ENCODE measurements at regions not wholly inside any gene's neighbourhood (a gene's known extent, or its start where the extent isn't known, plus 50 kb on each side); places are given as distances from the start of the nearest gene placed in this dataset.

GRCh38 chr1:38474738-38475623 lies 384.6 kb downstream of the RRAGC start:
- Histone ChIP-seq H3K27me3 (peaks cover 0 to 63% (median 10%) of the 10 kb centered on the region in 4 donors), H3K4me3 (no peak overlapping the region), H3K27ac (replicated peaks in 1 of 4) (no peak overlapping the region), H3K36me3 (no peaks in the 10 kb centered on the region), H3K9me3 (no peaks in the 10 kb centered on the region), H3K4me1 (peaks cover 4 to 13% (median 8%) of the 10 kb centered on the region in 4 donors)
- intact Hi-C loops (cut with DNase I): no loop called here
- no peak for DNase-seq (ENCODE audit: extremely low spot score)
- WGBS: 77% methylated on average over 18 of the region's 18 CpGs
- TF ChIP-seq, protein P1, sequence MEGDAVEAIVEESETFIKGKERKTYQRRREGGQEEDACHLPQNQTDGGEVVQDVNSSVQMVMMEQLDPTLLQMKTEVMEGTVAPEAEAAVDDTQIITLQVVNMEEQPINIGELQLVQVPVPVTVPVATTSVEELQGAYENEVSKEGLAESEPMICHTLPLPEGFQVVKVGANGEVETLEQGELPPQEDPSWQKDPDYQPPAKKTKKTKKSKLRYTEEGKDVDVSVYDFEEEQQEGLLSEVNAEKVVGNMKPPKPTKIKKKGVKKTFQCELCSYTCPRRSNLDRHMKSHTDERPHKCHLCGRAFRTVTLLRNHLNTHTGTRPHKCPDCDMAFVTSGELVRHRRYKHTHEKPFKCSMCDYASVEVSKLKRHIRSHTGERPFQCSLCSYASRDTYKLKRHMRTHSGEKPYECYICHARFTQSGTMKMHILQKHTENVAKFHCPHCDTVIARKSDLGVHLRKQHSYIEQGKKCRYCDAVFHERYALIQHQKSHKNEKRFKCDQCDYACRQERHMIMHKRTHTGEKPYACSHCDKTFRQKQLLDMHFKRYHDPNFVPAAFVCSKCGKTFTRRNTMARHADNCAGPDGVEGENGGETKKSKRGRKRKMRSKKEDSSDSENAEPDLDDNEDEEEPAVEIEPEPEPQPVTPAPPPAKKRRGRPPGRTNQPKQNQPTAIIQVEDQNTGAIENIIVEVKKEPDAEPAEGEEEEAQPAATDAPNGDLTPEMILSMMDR (IDR thresholded peaks at IDR 0.05): no peak
- TF ChIP-seq POLR2A (IDR thresholded peaks at IDR 0.05; ENCODE audit: low read depth): no peak
- no peak for TF ChIP-seq EP300 (IDR thresholded peaks at IDR 0.05)
- no peak for TF ChIP-seq POLR2AphosphoS5 (IDR thresholded peaks at IDR 0.05)

DNA sequence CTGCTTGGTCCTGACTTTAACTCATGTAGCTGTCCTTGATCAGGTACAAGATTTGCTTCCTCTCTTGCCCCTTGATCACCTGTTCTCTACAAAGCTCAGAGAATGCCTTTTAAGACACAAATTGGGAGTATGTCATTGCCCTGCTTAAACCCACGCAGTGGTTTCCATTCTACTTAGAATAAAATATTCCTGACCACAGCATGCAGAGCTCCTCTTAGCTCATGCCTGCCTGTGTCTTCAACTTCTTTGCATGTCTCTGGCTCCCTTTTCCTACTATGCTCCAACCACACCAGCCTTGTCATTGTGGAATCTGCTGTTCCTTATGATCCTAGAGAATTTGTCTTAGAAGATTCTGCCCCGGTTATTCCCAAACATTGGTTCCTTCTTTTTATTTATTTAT lies 393.1 kb downstream of the RRAGC start:
- intact Hi-C loops (cut with DNase I): no loop called here
- Histone ChIP-seq H3K4me1 (no peaks in the 10 kb centered on the region), H3K4me3 (no peak overlapping the region), H3K36me3 (no peaks in the 10 kb centered on the region), H3K9me3 (peaks cover 0 to 9% (median 0%) of the 10 kb centered on the region in 4 donors), H3K27ac (replicated peaks in 1 of 4) (no peak overlapping the region), H3K27me3 (peaks cover 0 to 21% (median 0%) of the 10 kb centered on the region in 4 donors)
- WGBS: 88% methylated on average over 2 of the region's 2 CpGs
- DNase-seq (ENCODE audit: extremely low spot score): peak; percentile 53
- TF ChIP-seq, protein P1 (IDR thresholded peaks at IDR 0.05): no peak
- TF ChIP-seq EP300 (IDR thresholded peaks at IDR 0.05) (no peak), POLR2AphosphoS5 (IDR thresholded peaks at IDR 0.05) (no peak), POLR2A (IDR thresholded peaks at IDR 0.05; ENCODE audit: low read depth) (no peak)

DNA sequence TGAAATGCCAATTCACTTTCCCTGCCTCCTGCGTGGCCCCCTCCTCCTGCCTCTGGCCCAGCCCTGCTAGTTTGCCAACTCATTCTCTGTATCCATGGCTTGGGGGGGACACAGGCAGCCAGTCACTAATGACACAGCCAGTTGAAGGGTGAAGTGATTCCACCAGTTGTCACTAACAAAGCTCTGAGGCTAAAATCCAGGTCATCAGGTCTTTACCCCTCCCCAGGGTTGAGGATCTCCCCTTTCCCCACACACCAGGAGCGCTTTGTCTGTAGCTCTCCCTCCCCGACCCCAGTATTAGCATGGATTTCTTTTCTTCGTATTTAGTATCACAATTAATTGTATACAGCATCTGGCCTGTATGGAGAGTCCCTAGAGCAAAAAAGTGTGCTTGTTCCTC lies 394.1 kb downstream of the RRAGC start:
- Histone ChIP-seq H3K36me3 (no peaks in the 10 kb centered on the region), H3K9me3 (peaks cover 0 to 9% (median 0%) of the 10 kb centered on the region in 4 donors), H3K4me1 (no peaks in the 10 kb centered on the region), H3K27me3 (peaks cover 0 to 16% (median 0%) of the 10 kb centered on the region in 4 donors), H3K27ac (replicated peaks in 1 of 4) (no peak overlapping the region), H3K4me3 (no peak overlapping the region)
- 68% methylated on average over 4 of the region's 4 CpGs for WGBS
- peak; percentile 29 for DNase-seq (ENCODE audit: extremely low spot score)
- no peak for TF ChIP-seq POLR2AphosphoS5 (IDR thresholded peaks at IDR 0.05)
- TF ChIP-seq, protein P1 (IDR thresholded peaks at IDR 0.05): no peak
- no peak for TF ChIP-seq EP300 (IDR thresholded peaks at IDR 0.05)
- no peak for TF ChIP-seq POLR2A (IDR thresholded peaks at IDR 0.05; ENCODE audit: low read depth)
- intact Hi-C loops (cut with DNase I): no loop called here

DNA sequence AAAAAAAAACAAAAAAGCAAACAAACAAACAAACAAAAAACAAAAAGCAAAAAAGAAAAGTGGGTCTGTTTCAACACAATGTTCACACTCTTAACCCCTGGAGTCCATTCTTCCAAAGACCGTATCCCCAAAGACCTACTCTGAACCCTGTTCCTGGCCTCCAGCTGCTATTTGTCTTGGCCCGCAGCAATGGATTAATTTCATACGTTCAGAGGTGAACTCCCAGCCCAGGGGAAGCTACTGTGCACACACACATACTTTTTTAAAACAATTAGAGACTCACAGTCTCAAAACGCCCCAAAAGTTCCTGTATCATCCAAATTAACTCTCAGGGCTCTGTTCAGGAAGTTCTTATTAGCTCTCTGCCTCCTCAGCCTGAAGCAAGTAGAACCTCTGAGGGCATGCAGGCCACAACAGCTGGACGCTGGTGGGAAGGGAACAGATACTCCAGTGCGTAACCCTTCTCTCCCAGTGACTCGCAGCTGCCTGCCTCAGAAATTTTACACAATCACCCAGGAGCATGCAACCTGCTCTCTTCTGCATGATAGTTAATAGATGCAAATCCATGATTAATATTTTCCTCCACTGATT lies 395.4 kb downstream of the RRAGC start:
- peaks cover 0 to 9% (median 0%) of the 10 kb centered on the region in 4 donors for H3K9me3 ChIP-seq
- H3K27me3 ChIP-seq: peaks cover 0 to 21% (median 0%) of the 10 kb centered on the region in 4 donors
- no peak overlapping the region for H3K27ac ChIP-seq (replicated peaks in 1 of 4)
- intact Hi-C loops (cut with DNase I): no loop called here
- DNase-seq (ENCODE audit: extremely low spot score): peak; percentile 55
- H3K36me3 ChIP-seq: no peaks in the 10 kb centered on the region
- no peak overlapping the region for H3K4me3 ChIP-seq
- H3K4me1 ChIP-seq: no peaks in the 10 kb centered on the region
- TF ChIP-seq POLR2A (IDR thresholded peaks at IDR 0.05; ENCODE audit: low read depth) (no peak), EP300 (IDR thresholded peaks at IDR 0.05) (no peak), POLR2AphosphoS5 (IDR thresholded peaks at IDR 0.05) (no peak)
- TF ChIP-seq, protein P1 (IDR thresholded peaks at IDR 0.05): no peak
- WGBS: 38% methylated on average over 7 of the region's 7 CpGs
